ENCODE measurements at regions not wholly inside any gene's neighbourhood (a gene's known extent, or its start where the extent isn't known, plus 50 kb on each side); places are given as distances from the start of the nearest gene placed in this dataset.

DNA sequence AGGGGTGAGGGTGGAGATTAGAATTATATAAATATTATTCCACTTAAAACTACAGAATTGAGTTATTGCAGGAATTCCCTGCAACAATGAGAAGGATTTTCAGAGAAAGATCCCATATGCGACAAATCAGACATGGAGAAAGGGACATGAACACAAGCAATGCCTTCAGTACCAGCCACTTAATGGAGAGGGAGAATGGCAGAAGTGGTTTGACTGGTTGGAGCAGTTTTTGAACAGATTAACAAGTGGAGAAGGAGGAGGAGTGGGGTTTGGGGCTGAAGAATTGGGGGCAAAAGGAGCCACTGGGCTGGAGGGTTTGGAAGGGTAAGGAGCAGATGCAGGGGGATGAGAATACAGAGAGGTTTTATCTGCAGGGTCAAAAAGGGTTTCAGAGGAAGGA lies 620.9 kb upstream of the PTPRD start:
- H3K4me2 ChIP-seq (ENCODE audit: insufficient read depth, low read length), result no peak overlapping the region
- no peak overlapping the region for H3K27ac ChIP-seq (ENCODE audit: insufficient read depth, low read depth, low read length)
- H3K4me1 ChIP-seq (ENCODE audit: control insufficient read depth, extremely low read depth, insufficient read depth, low read length), result no peaks in the 10 kb centered on the region
- dilution Hi-C loops (cut with MboI; ENCODE audit: extremely low pct_ligation_motif_present, low sequenced_read_pairs) (no loop called here), intact Hi-C loops (cut with micrococcal nuclease) (no loop called here)
- H3K27me3 ChIP-seq (ENCODE audit: control insufficient read depth in 2 of 2, insufficient read depth in 2 of 2, low read length in 2 of 2), result no peaks in the 10 kb centered on the region
- BruUV-seq (replicated peaks), result no TSS peak
- CTCF ChIA-PET, result no interaction called here
- DNase-seq (ENCODE audit: low read depth, low spot score) (no peak), FAIRE-seq (no peak)
- TF ChIP-seq POLR2AphosphoS5 (IDR thresholded peaks at IDR 0.05; ENCODE audit: insufficient read depth, low read depth, low read length) (no peak), MYC (IDR thresholded peaks at IDR 0.05; ENCODE audit: low read depth, low read length) (no peak), GATA2 (IDR thresholded peaks at IDR 0.05; ENCODE audit: insufficient read depth, insufficient read length, low read depth, low read length) (no peak), EZH2 (IDR thresholded peaks at IDR 0.05; ENCODE audit: borderline replicate concordance, low read depth, low read length, severe bottlenecking) (no peak), JUN (IDR thresholded peaks at IDR 0.05; ENCODE audit: borderline replicate concordance, insufficient read depth, insufficient read length, low read depth) (no peak), FOS (IDR thresholded peaks at IDR 0.05; ENCODE audit: borderline replicate concordance, insufficient read depth, low read length) (no peak), POLR2A (IDR thresholded peaks at IDR 0.05; ENCODE audit: low read depth, low read length) (no peak)
- TF ChIP-seq, protein P1, sequence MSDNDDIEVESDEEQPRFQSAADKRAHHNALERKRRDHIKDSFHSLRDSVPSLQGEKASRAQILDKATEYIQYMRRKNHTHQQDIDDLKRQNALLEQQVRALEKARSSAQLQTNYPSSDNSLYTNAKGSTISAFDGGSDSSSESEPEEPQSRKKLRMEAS (IDR thresholded peaks at IDR 0.05; ENCODE audit: insufficient read depth, insufficient read length), result no peak
- TF ChIP-seq, protein P2, sequence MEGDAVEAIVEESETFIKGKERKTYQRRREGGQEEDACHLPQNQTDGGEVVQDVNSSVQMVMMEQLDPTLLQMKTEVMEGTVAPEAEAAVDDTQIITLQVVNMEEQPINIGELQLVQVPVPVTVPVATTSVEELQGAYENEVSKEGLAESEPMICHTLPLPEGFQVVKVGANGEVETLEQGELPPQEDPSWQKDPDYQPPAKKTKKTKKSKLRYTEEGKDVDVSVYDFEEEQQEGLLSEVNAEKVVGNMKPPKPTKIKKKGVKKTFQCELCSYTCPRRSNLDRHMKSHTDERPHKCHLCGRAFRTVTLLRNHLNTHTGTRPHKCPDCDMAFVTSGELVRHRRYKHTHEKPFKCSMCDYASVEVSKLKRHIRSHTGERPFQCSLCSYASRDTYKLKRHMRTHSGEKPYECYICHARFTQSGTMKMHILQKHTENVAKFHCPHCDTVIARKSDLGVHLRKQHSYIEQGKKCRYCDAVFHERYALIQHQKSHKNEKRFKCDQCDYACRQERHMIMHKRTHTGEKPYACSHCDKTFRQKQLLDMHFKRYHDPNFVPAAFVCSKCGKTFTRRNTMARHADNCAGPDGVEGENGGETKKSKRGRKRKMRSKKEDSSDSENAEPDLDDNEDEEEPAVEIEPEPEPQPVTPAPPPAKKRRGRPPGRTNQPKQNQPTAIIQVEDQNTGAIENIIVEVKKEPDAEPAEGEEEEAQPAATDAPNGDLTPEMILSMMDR (IDR thresholded peaks at IDR 0.05; ENCODE audit: extremely low read depth in 1 of 2, insufficient read depth in 1 of 2, low read depth in 1 of 2, low read length in 2 of 2), result no peak
- H3K9me1 ChIP-seq (replicated peaks; ENCODE audit: control insufficient read depth, extremely low read depth, insufficient read depth, low read length), result no peaks in the 10 kb centered on the region
- H3K4me3 ChIP-seq (replicated peaks in 1 of 3; ENCODE audit: insufficient read depth in 1 of 3, low read depth in 1 of 3, low read length in 3 of 3), result no peak overlapping the region
- H2AFZ ChIP-seq (ENCODE audit: low read depth, low read length), result no peak overlapping the region
- H3K36me3 ChIP-seq (ENCODE audit: control insufficient read depth in 2 of 2, extremely low read depth in 1 of 2, insufficient read depth in 2 of 2, low read length in 2 of 2), result no peaks in the 10 kb centered on the region
- H4K20me1 ChIP-seq (replicated peaks; ENCODE audit: control insufficient read depth, extremely low read depth, insufficient read depth, low read length), result no peaks in the 10 kb centered on the region
- H3K9ac ChIP-seq (replicated peaks; ENCODE audit: extremely low read depth, insufficient read depth, low read length), result no peak overlapping the region
- POLR2A ChIA-PET, result no interaction called here
- no peaks in the 10 kb centered on the region for H3K79me2 ChIP-seq (ENCODE audit: control insufficient read depth, insufficient read depth, low read length)
- no peaks in the 10 kb centered on the region for H3K9me3 ChIP-seq (replicated peaks; ENCODE audit: control insufficient read depth, insufficient read depth, low read length)
